ENCODE measurements at regions not wholly inside any gene's neighbourhood (a gene's known extent, or its start where the extent isn't known, plus 50 kb on each side); places are given as distances from the start of the nearest gene placed in this dataset.

- no peak for DNase-seq (ENCODE audit: low spot score)
- POLR2A ChIA-PET (ENCODE audit: low non-redundant PET): no interaction called here
- no peak overlapping the region for H3K27ac ChIP-seq
- CTCF ChIA-PET: no interaction called here
- TF ChIP-seq, protein P1, sequence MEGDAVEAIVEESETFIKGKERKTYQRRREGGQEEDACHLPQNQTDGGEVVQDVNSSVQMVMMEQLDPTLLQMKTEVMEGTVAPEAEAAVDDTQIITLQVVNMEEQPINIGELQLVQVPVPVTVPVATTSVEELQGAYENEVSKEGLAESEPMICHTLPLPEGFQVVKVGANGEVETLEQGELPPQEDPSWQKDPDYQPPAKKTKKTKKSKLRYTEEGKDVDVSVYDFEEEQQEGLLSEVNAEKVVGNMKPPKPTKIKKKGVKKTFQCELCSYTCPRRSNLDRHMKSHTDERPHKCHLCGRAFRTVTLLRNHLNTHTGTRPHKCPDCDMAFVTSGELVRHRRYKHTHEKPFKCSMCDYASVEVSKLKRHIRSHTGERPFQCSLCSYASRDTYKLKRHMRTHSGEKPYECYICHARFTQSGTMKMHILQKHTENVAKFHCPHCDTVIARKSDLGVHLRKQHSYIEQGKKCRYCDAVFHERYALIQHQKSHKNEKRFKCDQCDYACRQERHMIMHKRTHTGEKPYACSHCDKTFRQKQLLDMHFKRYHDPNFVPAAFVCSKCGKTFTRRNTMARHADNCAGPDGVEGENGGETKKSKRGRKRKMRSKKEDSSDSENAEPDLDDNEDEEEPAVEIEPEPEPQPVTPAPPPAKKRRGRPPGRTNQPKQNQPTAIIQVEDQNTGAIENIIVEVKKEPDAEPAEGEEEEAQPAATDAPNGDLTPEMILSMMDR (conservative IDR thresholded peaks at IDR 0.05; ENCODE audit: low read depth): no peak
Measured at GRCh38 chrX:124646403-124646802, 300.0 kb downstream of the SH2D1A start.

GRCh38 chrX:124651031-124651430 lies 304.7 kb downstream of the SH2D1A start:
- DNase-seq (ENCODE audit: low spot score): no peak
- no peak overlapping the region for H3K27ac ChIP-seq
- CTCF ChIA-PET: no interaction called here
- TF ChIP-seq, protein P1 (conservative IDR thresholded peaks at IDR 0.05; ENCODE audit: low read depth): no peak
- POLR2A ChIA-PET (ENCODE audit: low non-redundant PET): no interaction called here

DNA sequence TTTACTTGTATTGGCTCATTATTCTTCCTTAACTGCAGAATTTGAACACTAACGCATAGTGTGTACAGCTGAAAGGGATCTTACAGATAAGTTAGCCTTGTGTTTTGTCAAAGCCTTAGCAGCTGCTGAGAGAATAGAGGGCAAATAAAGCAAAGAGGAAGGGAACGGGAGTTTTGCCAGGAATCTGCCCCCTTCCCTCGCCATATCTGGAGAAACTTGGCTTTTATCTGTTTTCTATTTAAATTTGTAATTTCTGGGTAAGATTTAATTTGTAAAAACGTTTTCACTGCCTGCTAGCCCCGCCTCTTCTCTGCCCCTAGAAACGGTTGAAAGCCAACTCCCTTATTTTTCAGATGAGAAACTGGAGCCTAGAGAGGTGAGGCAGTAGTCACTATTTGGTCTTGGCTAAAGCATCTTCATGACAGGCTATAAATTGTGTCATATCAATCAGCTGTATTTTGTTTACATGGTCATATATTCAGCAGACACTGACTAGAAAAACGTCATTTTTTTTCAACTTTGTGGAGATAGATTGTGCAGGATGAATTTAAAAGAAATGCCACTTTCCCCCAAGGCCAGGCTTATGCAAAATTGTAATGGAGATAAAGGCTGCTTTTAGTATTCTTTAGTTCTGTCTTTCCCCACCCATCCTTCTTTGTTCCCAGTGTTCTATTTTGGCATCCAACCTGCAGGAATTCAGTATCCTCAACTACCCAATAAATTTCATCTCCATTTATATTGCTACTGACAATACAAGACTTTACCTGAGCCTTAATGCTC lies 319.4 kb downstream of the SH2D1A start:
- no peak for DNase-seq (ENCODE audit: low spot score)
- no peak overlapping the region for H3K27ac ChIP-seq
- ChIA-PET CTCF (interaction anchor here (0.7 kb wide), 1 partner anchor 28 kb away, joined by 4 read pairs; no protein-coding TSS in a partner anchor), POLR2A (ENCODE audit: low non-redundant PET) (no interaction called here)
- TF ChIP-seq, protein P1 (conservative IDR thresholded peaks at IDR 0.05; ENCODE audit: low read depth): no peak

- POLR2A ChIA-PET (ENCODE audit: low non-redundant PET): no interaction called here
- no peak overlapping the region for H3K27ac ChIP-seq
- CTCF ChIA-PET: no interaction called here
- TF ChIP-seq, protein P1 (conservative IDR thresholded peaks at IDR 0.05; ENCODE audit: low read depth): no peak
- DNase-seq (ENCODE audit: low spot score): no peak
Measured at GRCh38 chrX:124679199-124679598, 332.8 kb downstream of the SH2D1A start.

DNA sequence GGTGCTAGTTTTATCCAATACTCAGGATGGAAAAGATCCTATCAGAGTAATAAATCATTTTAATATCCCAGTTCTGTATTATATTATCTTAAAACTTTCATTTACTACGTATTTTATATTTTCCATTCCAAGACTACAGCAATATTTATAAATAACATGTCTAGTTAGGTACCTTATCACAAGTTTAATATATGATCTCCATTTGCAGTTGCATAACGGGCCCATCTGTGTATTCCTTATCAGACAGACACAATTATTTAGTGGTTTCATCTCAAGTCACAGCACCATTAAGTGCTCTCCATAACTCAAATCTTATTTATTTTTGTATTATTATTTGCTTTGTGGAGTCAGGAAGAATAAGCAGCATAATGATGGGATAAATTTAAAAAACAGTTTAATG lies 333.9 kb downstream of the SH2D1A start:
- TF ChIP-seq, protein P1 (conservative IDR thresholded peaks at IDR 0.05; ENCODE audit: low read depth): no peak
- ChIA-PET POLR2A (ENCODE audit: low non-redundant PET) (no interaction called here), CTCF (no interaction called here)
- DNase-seq (ENCODE audit: low spot score): no peak
- no peak overlapping the region for H3K27ac ChIP-seq

DNA sequence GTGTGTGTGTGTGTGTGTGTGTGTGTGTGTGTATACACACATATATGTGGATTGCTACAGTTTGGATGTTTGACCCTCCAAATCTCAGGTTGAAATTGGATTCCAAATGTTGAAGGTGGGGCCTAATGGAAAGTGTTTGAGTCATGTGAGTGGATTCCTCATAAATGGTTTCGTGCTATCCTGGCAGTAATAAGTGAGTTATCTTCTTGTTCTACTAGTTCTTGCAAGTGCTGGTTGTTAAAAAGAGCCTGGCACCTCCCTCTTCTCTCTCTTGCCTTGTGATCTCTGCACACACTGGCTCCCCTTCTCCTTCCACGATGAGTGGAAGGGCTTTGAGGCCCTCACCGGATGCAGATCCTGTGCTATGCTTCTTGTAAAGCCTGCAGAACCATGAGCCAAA lies 344.1 kb downstream of the SH2D1A start:
- POLR2A ChIA-PET (ENCODE audit: low non-redundant PET): no interaction called here
- H3K27ac ChIP-seq: no peak overlapping the region
- CTCF ChIA-PET: no interaction called here
- DNase-seq (ENCODE audit: low spot score): peak; percentile 0
- TF ChIP-seq, protein P1 (conservative IDR thresholded peaks at IDR 0.05; ENCODE audit: low read depth): no peak
